ENCODE measurements at regions not wholly inside any gene's neighbourhood (a gene's known extent, or its start where the extent isn't known, plus 50 kb on each side); places are given as distances from the start of the nearest gene placed in this dataset.
"Not testable (repeated sequence)": the region's sequence is repeated elsewhere in the genome, so short reads cannot be mapped to it uniquely, and the experiment has no call there.

DNA sequence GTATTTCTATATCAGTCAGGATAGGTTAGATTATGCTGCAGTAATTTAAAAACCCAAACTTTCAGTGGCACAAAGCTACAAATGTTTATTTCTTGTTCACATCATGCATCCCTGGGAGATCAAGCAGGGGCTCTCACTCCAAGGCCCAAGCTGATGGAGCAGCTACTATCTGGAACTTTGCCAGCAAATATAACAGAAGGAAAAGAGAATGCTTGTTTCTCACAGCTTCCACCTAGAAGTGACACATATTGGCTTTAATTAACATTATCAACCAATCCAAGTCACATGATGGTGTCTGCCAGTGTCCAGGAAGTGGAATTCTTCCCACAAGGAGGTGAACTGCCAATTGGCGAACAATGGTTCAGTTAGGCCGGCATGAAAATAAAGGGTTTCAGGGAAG is 306.9 kb downstream of the BCL11A start:
- no peak for DNase-seq (ENCODE audit: low read depth)

DNA sequence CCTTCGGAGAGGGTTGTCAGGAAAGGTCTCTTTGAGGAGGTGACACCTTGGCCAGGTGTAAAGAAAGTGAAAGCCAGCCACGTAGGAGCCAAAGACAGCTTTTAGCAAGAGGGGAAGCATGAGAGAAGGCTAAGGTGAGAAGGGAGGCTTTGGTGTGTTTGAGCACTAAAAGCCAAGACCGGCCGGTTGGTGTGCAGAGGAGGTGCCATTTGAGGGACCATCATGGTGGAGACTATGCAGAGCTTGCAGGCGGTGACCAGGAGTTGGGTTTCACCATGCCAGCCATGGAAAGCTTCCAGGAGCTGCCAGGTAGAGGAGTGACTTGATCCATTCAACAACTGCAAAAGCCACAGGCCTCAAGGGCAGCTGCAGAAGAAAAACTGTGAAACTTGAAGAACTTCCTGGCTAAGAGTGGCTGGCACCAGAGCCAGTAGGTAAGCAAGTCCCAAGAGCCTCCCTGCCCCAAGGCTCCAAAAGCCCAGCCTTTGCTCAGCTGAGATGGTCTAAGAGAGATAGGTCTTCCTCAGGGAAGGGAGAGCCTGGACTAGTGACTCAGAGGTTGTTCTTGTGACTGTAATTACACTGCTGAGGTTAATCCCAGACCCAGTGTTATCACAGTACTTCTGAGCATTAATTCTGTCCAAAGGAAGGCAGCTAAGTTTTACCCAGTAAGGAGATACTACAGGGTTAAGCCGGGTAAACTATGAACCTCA is 319.0 kb downstream of the BCL11A start:
- no peak for DNase-seq (ENCODE audit: low read depth)

DNA sequence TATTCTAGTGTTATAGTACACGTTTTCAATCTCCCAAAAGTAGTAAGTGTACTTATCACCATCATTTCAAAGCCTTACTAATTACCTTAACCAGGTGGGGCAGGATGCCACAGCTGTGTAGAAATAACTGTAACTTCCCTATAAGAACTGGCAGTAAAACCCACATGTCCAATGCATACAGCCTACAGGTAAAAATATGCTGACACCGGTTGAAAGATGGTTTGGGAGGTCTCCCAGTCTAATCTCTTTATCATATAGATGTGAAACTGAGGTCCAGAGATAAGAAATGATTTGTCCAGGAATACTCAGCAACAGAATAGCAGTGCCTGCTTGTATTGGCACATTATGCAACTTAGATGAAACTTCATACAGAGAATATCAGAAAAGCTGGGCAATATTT is 322.9 kb downstream of the BCL11A start:
- DNase-seq (ENCODE audit: low read depth), result no peak

DNA sequence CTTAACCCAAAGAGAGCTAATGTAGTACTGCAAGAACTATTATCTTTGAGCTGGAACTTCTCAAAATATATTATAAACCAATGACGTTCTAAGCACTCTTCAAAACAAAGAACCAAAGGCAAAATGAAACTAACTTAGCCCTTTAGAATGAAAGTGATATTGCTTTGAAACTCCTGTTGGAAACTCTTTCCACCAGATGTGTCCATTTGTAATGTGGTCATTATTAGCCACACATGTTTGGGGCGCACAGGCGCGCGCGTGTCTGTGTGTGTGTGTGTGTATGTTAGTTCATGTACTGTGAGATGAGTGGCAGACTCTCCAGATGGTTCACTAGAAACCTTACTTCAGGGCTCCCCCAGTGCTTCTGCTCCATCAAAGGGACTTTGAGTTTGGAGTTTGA is 323.4 kb downstream of the BCL11A start:
- no peak for DNase-seq (ENCODE audit: low read depth)

DNA sequence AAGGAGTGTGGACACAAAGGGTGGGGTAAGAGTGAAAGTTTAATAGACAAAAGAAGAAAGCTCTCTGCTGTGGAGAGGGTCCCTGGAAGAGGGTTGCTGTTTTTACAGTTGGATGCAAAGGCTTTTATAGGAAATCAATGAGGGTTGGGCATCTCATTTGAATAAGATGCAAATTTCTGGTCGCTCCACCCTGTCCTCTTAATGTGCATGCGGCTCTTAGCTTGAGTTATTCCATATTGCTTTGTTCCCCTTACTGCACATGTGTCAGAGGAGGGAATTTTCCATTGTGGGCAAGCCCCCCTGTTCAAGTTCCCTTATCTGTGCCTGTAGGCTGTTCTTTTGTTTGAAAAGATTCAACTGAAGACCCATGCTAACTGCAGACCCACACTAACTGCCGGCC is 326.5 kb downstream of the BCL11A start:
- DNase-seq (ENCODE audit: low read depth), result no peak

DNA sequence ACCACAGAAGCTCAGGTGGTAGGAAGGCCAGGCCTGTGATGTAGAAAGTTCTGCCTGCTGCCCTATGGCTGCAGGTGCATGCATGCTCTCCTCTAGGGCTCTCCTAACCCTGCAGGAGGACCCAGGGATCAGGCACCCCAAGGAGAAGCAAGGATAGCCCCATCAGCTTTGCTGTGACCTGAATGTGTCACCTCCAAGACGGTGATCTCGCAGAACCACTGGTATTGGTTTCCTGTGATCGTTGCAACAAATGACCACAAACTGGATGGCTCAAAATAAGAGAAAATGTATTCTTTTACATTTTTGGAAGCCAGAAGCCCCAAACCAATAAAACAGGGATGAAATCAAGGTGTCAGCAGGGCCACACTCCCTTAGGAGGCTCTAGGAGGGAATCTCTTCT is 327.3 kb downstream of the BCL11A start:
- no peak for DNase-seq (ENCODE audit: low read depth)

DNA sequence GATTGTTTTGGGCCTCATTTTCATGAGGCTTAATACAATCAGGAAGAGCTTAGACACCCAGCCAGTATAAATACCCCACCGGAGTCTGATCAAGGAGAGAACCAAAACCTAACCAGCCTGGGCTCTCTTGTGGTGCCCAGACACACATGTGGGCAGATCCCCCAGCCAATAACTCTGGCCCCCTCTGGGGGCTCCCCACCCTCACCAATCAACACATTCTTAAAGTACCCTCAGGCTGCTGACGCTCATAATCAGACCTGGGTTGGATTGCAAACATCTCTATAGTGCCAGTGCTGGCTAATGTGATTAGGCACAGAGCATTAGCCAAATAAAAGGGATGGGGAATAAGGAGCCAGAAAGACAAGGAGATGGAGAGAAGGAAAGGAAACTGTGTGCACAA is 329.6 kb downstream of the BCL11A start:
- DNase-seq (ENCODE audit: low read depth), result no peak

DNA sequence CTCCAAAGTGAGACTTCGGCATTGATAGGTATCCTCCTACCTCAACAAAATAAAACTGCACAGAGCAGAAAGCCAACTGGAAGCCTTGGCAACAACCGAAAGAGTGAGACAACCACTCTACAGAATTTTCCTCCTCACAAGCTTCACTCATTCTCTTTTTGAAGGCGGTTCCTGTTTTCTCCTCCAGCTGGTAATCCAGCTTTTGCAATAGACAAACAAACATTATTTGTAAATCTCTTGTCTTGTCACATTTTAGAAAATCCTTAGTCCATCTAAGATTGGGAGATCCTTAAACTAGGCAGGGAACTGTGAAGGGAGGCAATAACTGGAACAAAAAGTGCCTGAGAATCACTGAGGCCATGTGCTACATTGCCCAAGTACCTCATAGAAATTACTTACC is 332.4 kb downstream of the BCL11A start:
- no peak for DNase-seq (ENCODE audit: low read depth)

DNA sequence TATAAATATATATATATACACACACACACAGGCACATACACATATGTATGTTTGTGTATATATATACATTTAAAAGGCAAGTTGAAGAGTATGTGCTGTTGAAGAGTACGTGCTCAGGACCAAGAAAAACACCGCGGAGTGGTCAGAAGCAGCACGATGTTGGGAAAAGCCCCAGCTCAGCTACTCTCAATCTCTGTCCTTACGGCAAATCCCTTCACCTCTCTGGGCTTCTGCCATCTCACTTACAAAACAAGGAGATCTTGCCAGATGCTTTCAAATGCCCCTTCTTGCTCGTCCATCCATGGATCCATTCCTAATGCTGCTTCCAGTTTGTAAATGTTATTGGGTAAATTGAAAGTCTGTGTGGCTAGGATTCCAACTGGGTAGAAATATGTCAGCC is 333.9 kb downstream of the BCL11A start:
- no peak for DNase-seq (ENCODE audit: low read depth)

DNA sequence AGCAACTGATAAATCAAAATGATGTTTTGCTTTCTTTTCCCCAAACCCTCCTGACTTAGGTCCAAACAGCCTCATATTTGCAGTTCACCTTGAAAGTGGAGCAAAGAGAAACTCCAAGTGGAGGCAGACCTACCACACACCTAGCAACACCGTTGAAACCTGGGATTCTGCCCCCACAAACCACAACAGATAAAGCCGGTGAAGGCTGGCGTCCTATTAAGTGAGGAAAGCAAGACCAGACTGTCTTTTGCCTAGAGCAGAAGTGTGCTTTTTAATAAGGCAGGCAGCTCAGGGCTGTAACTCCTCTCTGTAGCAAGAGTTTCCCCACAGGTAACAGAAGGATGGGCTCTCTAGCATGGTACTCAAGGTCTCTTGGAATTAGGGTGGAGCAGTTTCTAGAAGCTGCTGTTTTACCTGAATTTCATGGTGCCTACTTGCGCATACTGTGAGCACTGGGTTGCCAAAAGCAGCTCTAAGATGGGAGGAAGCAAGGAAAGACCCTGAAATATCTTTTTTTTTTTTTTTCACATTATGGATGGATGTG is 336.9 kb downstream of the BCL11A start:
- DNase-seq (ENCODE audit: low read depth), result no peak

DNA sequence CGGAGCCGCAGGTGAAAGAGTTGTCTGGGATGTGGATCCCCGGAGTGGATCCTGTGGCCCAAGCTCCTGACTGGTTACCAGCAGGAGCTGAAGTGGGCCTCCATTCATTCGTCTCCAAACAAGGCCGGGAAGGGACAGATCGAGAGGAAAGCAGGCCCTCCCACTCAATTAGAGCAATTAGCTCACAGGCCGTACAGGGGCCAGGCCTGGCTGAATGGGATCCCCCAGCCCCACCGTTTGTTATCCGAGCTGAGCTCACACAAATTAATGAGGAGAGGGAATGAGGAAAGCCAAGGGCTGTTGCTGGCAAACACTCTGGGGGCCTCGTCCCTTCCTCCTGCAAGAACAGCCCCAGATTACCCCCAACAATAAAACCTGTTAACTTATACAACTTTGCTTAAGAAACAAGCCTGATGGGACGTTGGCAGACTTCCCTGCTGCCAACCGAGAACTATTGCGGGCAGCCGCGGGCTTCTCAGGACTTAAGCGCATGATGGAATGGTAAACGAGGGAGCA is 338.0 kb downstream of the BCL11A start:
- DNase-seq (ENCODE audit: low read depth), result no peak

DNA sequence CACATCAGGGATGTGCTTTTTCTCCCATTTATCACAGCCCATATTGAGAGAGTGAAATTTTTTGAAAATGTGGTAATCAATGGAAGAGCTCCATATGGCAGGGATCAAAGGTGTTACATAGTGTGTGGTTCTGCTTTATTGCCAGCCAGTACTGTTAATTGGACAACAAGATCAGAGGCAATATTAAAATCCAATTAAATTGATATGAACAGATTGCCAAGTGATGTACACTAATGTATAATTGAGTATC is 338.9 kb downstream of the BCL11A start:
- no peak for DNase-seq (ENCODE audit: low read depth)

DNA sequence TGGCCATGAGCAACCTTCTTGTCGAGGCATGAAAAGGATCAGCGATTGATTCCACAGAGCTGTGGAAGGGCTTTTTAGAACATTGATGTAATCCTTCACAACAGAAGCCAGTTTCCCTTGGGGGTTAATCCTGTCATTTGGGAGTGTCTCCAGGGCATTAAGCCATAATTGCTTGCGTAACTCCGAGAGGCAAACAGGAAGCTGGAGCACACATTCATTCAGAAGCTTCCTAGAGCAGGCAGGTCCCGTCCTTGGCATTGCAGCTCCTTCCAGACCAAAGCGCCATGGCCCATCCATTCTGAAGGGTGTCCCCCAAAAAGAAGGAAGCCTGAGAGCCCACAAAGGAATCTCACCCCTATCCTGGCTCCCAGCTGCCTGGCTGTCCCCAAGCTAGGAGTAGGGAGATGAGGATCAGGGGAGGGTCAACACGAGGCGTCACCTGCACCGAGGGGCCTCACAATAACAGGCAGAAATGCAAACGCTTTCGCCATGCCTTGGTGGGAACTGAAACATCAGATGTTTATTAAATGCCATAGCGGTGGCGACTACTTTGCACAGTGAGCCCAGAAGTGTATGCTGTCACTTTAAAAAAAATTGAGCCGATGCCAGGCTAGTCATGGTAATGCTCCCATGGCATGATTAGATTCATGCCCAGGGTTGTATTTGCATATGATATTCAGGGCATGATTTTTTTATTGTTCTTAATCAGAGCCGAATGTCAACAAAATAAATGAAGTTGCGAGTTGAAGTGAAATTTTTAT is 339.4 kb downstream of the BCL11A start:
- DNase-seq (ENCODE audit: low read depth), result no peak

DNA sequence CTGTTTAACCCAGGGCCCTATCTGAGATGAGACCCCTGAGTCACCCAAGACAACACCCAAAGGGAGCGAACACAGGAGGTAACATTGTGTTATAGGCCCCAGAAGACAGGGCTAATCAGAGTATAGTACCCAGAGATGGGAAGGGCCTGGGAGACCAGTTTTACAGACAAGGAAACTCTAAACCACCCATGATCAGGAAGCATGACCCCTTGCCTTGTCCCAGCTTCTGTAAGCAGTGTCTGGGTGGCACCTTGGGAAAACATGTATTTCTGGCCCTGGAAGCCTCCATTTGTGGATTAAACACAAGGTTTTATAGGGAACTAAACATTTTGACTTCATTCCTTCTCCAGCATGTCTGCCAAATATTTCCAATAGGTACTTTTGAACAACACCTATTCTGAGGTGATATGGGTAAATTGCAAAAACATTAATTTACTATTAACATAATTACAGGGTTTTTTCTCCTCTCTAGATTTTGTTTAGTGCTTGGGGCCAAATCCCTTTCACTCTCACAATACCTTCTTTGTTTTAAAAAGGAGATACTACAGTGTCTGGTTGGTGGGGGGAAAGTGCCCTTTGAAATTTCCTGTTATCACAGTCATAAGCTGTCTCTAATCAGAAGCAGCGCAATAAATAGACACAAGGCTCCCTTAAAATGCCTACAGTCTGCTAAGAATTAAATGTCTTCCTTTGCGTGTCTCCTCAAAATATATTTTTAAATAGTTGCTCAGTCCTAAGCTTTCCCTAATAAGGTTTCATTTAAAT is 341.1 kb downstream of the BCL11A start:
- no peak for DNase-seq (ENCODE audit: low read depth)

DNA sequence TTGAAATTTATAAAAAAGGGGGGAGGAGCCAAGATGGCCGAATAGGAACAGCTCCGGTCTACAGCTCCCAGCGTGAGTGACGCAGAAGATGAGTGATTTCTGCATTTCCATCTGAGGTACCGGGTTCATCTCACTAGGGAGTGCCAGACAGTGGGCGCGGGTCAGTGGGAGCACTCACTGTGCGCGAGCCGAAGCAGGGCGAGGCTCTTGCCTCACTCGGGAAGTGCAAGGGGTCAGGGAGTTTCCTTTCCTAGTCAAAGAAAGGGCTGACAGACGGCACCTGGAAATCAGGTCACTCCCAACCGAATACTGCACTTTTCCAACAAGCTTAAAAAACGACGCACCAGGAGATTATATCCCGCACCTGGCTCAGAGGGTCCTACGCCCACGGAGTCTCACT is 364.4 kb downstream of the BCL11A start:
- DNase-seq (ENCODE audit: low read depth), result not testable (repeated sequence)

DNA sequence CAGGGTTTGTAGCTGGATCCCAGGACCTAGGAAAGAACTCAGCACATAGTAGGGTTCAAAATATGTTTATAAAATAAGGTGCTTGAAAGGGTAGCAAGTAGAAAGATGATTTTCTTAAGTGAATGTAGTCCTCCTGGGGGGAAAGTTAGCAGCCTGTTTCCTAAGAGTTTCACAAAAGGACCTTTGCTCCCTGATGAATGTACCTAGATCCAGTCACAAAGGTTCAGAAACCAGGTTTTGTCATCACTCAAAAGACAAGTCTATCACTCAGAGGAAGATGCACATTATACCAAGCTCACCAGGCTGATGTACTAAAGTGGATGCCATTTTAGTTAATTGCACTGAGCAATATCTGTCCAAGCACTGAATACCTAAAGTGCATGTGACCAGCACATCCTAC is 378.2 kb downstream of the BCL11A start:
- DNase-seq (ENCODE audit: low read depth), result no peak

DNA sequence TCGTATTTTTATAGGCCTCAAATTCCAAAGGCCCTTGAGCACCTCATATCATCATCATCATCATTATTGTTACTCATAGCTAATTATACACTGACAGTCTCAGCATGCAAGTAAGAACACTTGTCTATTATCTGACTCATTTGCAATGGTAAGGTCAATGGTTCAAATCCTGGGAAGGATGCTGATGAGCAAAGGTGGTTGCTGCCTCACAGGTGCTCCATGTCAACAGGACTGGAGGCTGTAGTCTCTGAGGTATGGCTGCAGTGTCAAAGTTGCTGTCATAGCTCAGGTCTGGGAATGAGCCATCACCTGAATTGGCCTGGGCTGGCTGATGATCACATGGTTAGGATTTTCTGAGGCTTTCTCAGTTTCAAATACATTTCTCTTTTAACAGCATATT is 379.3 kb downstream of the BCL11A start:
- DNase-seq (ENCODE audit: low read depth), result no peak

DNA sequence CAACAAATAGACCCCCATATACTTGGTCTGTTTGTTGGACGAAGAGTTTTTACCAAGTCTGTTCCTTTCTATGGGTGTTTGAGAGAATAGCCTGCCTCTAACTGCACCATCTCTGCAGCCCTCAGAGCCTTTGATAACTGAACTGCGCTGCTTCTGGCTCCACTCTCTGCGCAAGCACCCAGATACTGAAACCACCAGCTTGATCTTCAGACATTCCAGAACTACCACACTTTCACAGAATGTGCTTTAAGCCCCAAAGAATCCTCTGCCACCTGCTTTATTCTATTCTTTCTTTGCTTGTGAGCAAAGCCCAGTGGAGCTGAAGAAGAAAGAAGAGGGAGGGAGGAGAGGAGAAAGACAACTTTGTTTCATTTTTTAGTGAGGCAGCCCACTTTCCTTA is 380.7 kb downstream of the BCL11A start:
- no peak for DNase-seq (ENCODE audit: low read depth)

DNA sequence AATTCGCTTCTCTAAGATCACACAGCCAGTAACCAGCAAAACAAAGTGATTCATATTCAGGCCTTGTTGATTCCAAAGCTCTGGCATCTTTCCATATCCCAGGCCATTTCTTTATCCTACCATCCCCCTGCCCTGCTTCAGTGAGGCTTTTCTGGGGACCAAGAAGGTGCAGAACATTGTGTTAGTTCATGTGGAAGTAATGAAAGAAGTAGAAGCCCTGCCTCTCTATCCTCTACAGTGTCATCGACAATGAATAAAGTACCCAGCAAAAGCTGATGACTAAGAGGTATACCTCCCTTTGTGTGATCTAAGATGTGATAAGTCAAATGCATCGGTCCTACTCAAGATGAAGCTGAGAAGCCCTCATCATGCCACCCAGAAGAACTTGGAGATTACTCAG is 383.2 kb downstream of the BCL11A start:
- DNase-seq (ENCODE audit: low read depth), result no peak

DNA sequence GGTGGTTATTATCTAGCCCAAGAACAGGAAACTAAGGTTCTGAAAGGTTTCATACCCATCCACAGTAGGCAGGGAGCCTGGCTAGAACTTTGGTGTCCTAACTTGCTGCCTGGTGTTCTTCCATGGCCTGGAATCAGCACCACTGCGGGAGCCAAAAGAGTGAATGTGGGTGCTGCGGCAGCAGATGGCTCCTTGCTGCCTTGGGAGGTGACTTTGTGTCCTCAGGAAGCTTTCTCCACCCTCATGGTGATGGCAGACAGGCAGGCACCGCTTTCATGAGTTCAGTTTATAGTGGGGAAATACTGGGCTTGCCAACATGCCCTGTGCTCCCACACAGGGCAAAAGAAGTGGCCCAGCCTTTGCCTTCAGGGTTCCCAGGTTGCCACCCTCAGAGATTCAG is 385.2 kb downstream of the BCL11A start:
- no peak for DNase-seq (ENCODE audit: low read depth)

DNA sequence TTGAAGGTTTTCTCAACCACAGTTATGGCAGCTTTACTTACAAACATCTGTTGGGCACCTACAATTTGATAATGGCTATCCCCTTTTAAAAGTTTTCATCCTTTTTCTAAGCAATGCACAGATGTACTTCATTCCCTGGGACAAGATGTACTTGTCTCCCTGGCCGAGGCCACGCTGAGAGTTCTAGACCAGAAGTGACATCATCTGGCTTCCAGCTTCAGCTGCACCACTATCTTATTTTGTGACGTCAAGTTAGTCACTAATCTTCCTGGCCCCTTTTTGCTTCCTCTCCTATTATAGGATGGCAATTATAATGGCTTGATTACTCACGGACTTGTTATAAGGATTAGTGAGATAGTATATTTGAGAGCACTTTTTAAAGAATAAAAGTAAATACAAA is 386.4 kb downstream of the BCL11A start:
- no peak for DNase-seq (ENCODE audit: low read depth)

DNA sequence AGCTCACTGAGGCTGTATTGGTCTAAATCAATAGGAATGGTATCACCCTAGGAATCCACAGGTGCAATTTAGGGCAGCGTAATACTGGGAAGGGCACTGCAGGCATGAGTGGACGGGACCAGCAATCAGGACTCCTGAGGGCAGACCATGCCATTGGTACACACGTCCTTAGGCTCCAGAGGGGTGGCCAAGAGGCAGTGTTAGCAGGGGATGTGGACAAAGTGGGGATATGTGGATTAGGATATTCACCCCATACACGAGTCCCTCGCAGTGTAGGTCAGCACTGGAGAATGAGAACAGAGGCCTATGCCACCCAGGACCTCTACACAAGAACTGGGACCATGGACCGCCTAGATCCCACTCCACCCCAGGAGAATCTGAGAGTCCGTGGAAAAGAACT is 389.8 kb downstream of the BCL11A start:
- DNase-seq (ENCODE audit: low read depth), result no peak

DNA sequence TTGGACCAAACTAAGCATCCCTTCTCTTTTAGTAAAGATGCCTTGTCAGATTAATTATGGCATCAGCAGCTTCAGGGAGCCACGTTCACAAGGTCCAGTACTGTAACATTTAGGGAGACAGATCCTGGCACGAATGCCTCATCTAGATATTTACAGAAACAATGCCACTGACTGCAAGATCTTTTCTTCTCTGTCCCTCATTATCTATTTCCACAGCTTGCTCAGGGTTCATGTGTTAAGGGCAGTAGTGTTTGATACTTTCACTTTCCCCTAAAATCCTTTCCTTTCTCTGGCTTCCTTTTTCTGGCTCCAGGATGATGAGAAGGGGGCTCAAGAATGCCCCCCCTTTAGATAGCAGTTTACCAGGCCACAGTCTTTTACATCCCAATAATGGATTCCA is 393.9 kb downstream of the BCL11A start:
- DNase-seq (ENCODE audit: low read depth), result no peak
